ENCODE measurements at regions not wholly inside any gene's neighbourhood (a gene's known extent, or its start where the extent isn't known, plus 50 kb on each side); places are given as distances from the start of the nearest gene placed in this dataset.

GRCh38 chr14:71202881-71203280, 295.6 kb downstream of the PCNX1 start:
- no peak for TF ChIP-seq CTCF (IDR thresholded peaks at IDR 0.05 in 4 of 5, conservative IDR thresholded peaks at IDR 0.05 in 1 of 5)
- TF ChIP-seq POLR2A (IDR thresholded peaks at IDR 0.05) = no peak
- ATAC-seq = no peak
- no peaks in the 10 kb centered on the region for H3K36me3 ChIP-seq
- no peaks in the 10 kb centered on the region for H3K27me3 ChIP-seq
- no peaks in the 10 kb centered on the region for H3K4me1 ChIP-seq
- no peak overlapping the region for H3K4me3 ChIP-seq
- in situ Hi-C loops (cut with MboI; ENCODE audit: low sequenced_read_pairs in 4 of 4) (no loop called here), intact Hi-C loops (cut with DNase I; ENCODE audit: low total_unique reads) (no loop called here)
- no peak for DNase-seq
- H3K27ac ChIP-seq = no peak overlapping the region
- no peaks in the 10 kb centered on the region for H3K9me3 ChIP-seq

GRCh38 chr14:71203306-71203705, 296.0 kb downstream of the PCNX1 start:
- ATAC-seq (no peak), DNase-seq (no peak)
- TF ChIP-seq CTCF (IDR thresholded peaks at IDR 0.05 in 4 of 5, conservative IDR thresholded peaks at IDR 0.05 in 1 of 5) = no peak
- TF ChIP-seq POLR2A (IDR thresholded peaks at IDR 0.05) = no peak
- Histone ChIP-seq H3K27me3 (no peaks in the 10 kb centered on the region), H3K36me3 (no peaks in the 10 kb centered on the region), H3K4me3 (no peak overlapping the region), H3K27ac (no peak overlapping the region), H3K4me1 (no peaks in the 10 kb centered on the region), H3K9me3 (no peaks in the 10 kb centered on the region)
- intact Hi-C loops (cut with DNase I; ENCODE audit: low total_unique reads) (no loop called here), in situ Hi-C loops (cut with MboI; ENCODE audit: low sequenced_read_pairs in 4 of 4) (no loop called here)

- H3K9me3 ChIP-seq = no peaks in the 10 kb centered on the region
- DNase-seq (no peak), ATAC-seq (no peak)
- no peaks in the 10 kb centered on the region for H3K4me1 ChIP-seq
- H3K27ac ChIP-seq = no peak overlapping the region
- intact Hi-C loops (cut with DNase I; ENCODE audit: low total_unique reads) = no loop called here
- no peaks in the 10 kb centered on the region for H3K36me3 ChIP-seq
- H3K27me3 ChIP-seq = no peaks in the 10 kb centered on the region
- H3K4me3 ChIP-seq = no peak overlapping the region
- TF ChIP-seq POLR2A (IDR thresholded peaks at IDR 0.05) (no peak), CTCF (IDR thresholded peaks at IDR 0.05 in 4 of 5, conservative IDR thresholded peaks at IDR 0.05 in 1 of 5) (no peak)
- in situ Hi-C loops (cut with MboI; ENCODE audit: low sequenced_read_pairs in 4 of 4) = no loop called here
These were observed 297.0 kb downstream of the PCNX1 start for GRCh38 chr14:71204231-71204630.

GRCh38 chr14:71204768-71205167, 297.5 kb downstream of the PCNX1 start:
- in situ Hi-C loops (cut with MboI; ENCODE audit: low sequenced_read_pairs in 4 of 4) = no loop called here
- intact Hi-C loops (cut with DNase I; ENCODE audit: low total_unique reads) = no loop called here
- Histone ChIP-seq H3K9me3 (no peaks in the 10 kb centered on the region), H3K4me3 (no peak overlapping the region), H3K27me3 (no peaks in the 10 kb centered on the region), H3K36me3 (no peaks in the 10 kb centered on the region), H3K4me1 (no peaks in the 10 kb centered on the region), H3K27ac (no peak overlapping the region)
- ATAC-seq = no peak
- TF ChIP-seq CTCF (IDR thresholded peaks at IDR 0.05 in 4 of 5, conservative IDR thresholded peaks at IDR 0.05 in 1 of 5) = no peak
- DNase-seq = no peak

- ATAC-seq = no peak
- H3K4me1 ChIP-seq = no peaks in the 10 kb centered on the region
- no peak overlapping the region for H3K4me3 ChIP-seq
- TF ChIP-seq POLR2A (IDR thresholded peaks at IDR 0.05) (no peak), CTCF (IDR thresholded peaks at IDR 0.05 in 4 of 5, conservative IDR thresholded peaks at IDR 0.05 in 1 of 5) (no peak)
- DNase-seq = no peak
- intact Hi-C loops (cut with DNase I; ENCODE audit: low total_unique reads) = no loop called here
- H3K27me3 ChIP-seq = no peaks in the 10 kb centered on the region
- in situ Hi-C loops (cut with MboI; ENCODE audit: low sequenced_read_pairs in 4 of 4) = no loop called here
- H3K36me3 ChIP-seq = no peaks in the 10 kb centered on the region
- no peak overlapping the region for H3K27ac ChIP-seq
- no peaks in the 10 kb centered on the region for H3K9me3 ChIP-seq
These were observed 298.9 kb downstream of the PCNX1 start for GRCh38 chr14:71206123-71206522.

All from gastrocnemius medialis (tissue), 4 donors.